Activated T-helper 1 cell treated with anti-CD3 and anti-CD28 coated beads, Interleukin-12 subunit alpha, Interleukin-12 subunit beta, Interleukin-2, Interleukin-4 antibody, amounts not matched to agents 30 ng/mL and 10 ng/mL and 1 ng/mL, durations not matched to agents 14 hours and 24 hours and 36 hours (primary cell): ENCODE measurements at regions not wholly inside any gene's neighbourhood (a gene's known extent, or its start where the extent isn't known, plus 50 kb on each side); places are given as distances from the start of the nearest gene placed in this dataset.

Source experiments
- DNase-seq: peaks from one replicate; pipeline ENCODE4 v3.0.0; 2021; ENCODE audit warnings: low spot score
- H3K27ac Mint-ChIP-seq: one replicate; pipeline ENCODE4 v1.8.0; 2021; ENCODE audit warnings: mild to moderate bottlenecking, mixed read lengths
- H3K27me3 Mint-ChIP-seq: one replicate; pipeline ENCODE4 v1.8.0; 2022; ENCODE audit warnings: mild to moderate bottlenecking, moderate library complexity, mixed read lengths; ENCODE audit not compliant: insufficient read depth
- H3K36me3 Mint-ChIP-seq: one replicate; pipeline ENCODE4 v1.8.0; 2021; ENCODE audit warnings: low read depth, mixed read lengths
- H3K4me1 Mint-ChIP-seq: one replicate; pipeline ENCODE4 v1.8.0; 2021; ENCODE audit warnings: low read depth, mixed read lengths
- H3K4me3 Mint-ChIP-seq: one replicate; pipeline ENCODE4 v1.8.0; 2021; ENCODE audit warnings: mild to moderate bottlenecking, moderate library complexity, mixed read lengths
- H3K9me3 Mint-ChIP-seq: one replicate; pipeline ENCODE4 v1.8.0; 2021; ENCODE audit warnings: mixed read lengths
- intact Hi-C: fragments of 100-400 bp; cut with micrococcal nuclease; formaldehyde crosslinking; loops from one replicate; pipeline ENCODE4 v1.15.1; 2024

- H3K36me3 Mint-ChIP-seq, result no peaks in the 10 kb centered on the region
- no peaks in the 10 kb centered on the region for H3K4me1 Mint-ChIP-seq
- intact Hi-C loops, result no loop called here
- H3K27me3 Mint-ChIP-seq, result no peaks in the 10 kb centered on the region
- H3K9me3 Mint-ChIP-seq, result no peaks in the 10 kb centered on the region
- no peak overlapping the region for H3K4me3 Mint-ChIP-seq
- DNase-seq, result no peak
- H3K27ac Mint-ChIP-seq, result no peak overlapping the region
Measured at GRCh38 chr13:104796581-104796980, 1730.4 kb upstream of the SLC10A2 start.

- Mint-ChIP-seq H3K9me3 (no peaks in the 10 kb centered on the region), H3K27ac (no peak overlapping the region), H3K27me3 (no peaks in the 10 kb centered on the region), H3K36me3 (no peaks in the 10 kb centered on the region), H3K4me1 (no peaks in the 10 kb centered on the region), H3K4me3 (no peak overlapping the region)
- intact Hi-C loops, result no loop called here
- no peak for DNase-seq
Measured at GRCh38 chr13:104785952-104786351, 1719.7 kb upstream of the SLC10A2 start.

GRCh38 chr13:104784891-104785290, 1718.7 kb upstream of the SLC10A2 start:
- intact Hi-C loops, result no loop called here
- Mint-ChIP-seq H3K4me1 (no peaks in the 10 kb centered on the region), H3K27me3 (no peaks in the 10 kb centered on the region), H3K36me3 (no peaks in the 10 kb centered on the region), H3K9me3 (peaks cover 4% of the 10 kb centered on the region), H3K4me3 (no peak overlapping the region), H3K27ac (no peak overlapping the region)
- no peak for DNase-seq

- no peaks in the 10 kb centered on the region for H3K4me1 Mint-ChIP-seq
- no peaks in the 10 kb centered on the region for H3K27me3 Mint-ChIP-seq
- H3K27ac Mint-ChIP-seq, result no peak overlapping the region
- peaks cover 4% of the 10 kb centered on the region for H3K9me3 Mint-ChIP-seq
- H3K4me3 Mint-ChIP-seq, result no peak overlapping the region
- no peak for DNase-seq
- intact Hi-C loops, result no loop called here
- H3K36me3 Mint-ChIP-seq, result no peaks in the 10 kb centered on the region
Measured at GRCh38 chr13:104782741-104783140, 1716.5 kb upstream of the SLC10A2 start.

- Mint-ChIP-seq H3K27ac (no peak overlapping the region), H3K4me1 (no peaks in the 10 kb centered on the region), H3K4me3 (no peak overlapping the region), H3K27me3 (no peaks in the 10 kb centered on the region), H3K36me3 (no peaks in the 10 kb centered on the region), H3K9me3 (peaks cover 4% of the 10 kb centered on the region)
- DNase-seq, result no peak
- intact Hi-C loops, result no loop called here
Measured at GRCh38 chr13:104779311-104779993, 1713.2 kb upstream of the SLC10A2 start.

GRCh38 chr13:104773775-104774174, 1707.6 kb upstream of the SLC10A2 start:
- intact Hi-C loops, result loop anchor here (2.0 to 5.0 kb wide), 2 partner anchors 1714 to 1763 kb away; no protein-coding TSS in a partner anchor
- Mint-ChIP-seq H3K27me3 (no peaks in the 10 kb centered on the region), H3K4me3 (no peak overlapping the region), H3K36me3 (no peaks in the 10 kb centered on the region), H3K27ac (no peak overlapping the region), H3K4me1 (no peaks in the 10 kb centered on the region), H3K9me3 (no peaks in the 10 kb centered on the region)
- no peak for DNase-seq

- DNase-seq, result no peak
- H3K27me3 Mint-ChIP-seq, result no peaks in the 10 kb centered on the region
- no peaks in the 10 kb centered on the region for H3K4me1 Mint-ChIP-seq
- intact Hi-C loops, result no loop called here
- H3K27ac Mint-ChIP-seq, result no peak overlapping the region
- no peaks in the 10 kb centered on the region for H3K36me3 Mint-ChIP-seq
- no peak overlapping the region for H3K4me3 Mint-ChIP-seq
- H3K9me3 Mint-ChIP-seq, result no peaks in the 10 kb centered on the region
Measured at GRCh38 chr13:104769545-104769944, 1703.3 kb upstream of the SLC10A2 start.

GRCh38 chr13:104766319-104766718, 1700.1 kb upstream of the SLC10A2 start:
- Mint-ChIP-seq H3K27ac (no peak overlapping the region), H3K36me3 (no peaks in the 10 kb centered on the region), H3K9me3 (no peaks in the 10 kb centered on the region), H3K4me1 (no peaks in the 10 kb centered on the region), H3K4me3 (no peak overlapping the region), H3K27me3 (no peaks in the 10 kb centered on the region)
- DNase-seq, result no peak
- intact Hi-C loops, result no loop called here

- intact Hi-C loops, result no loop called here
- no peaks in the 10 kb centered on the region for H3K27me3 Mint-ChIP-seq
- no peaks in the 10 kb centered on the region for H3K9me3 Mint-ChIP-seq
- H3K4me1 Mint-ChIP-seq, result no peaks in the 10 kb centered on the region
- no peak overlapping the region for H3K27ac Mint-ChIP-seq
- H3K36me3 Mint-ChIP-seq, result no peaks in the 10 kb centered on the region
- H3K4me3 Mint-ChIP-seq, result no peak overlapping the region
- DNase-seq, result no peak
Measured at GRCh38 chr13:104764600-104764999, 1698.4 kb upstream of the SLC10A2 start.

- Mint-ChIP-seq H3K4me3 (no peak overlapping the region), H3K27me3 (no peaks in the 10 kb centered on the region), H3K9me3 (no peaks in the 10 kb centered on the region), H3K27ac (no peak overlapping the region), H3K4me1 (no peaks in the 10 kb centered on the region), H3K36me3 (no peaks in the 10 kb centered on the region)
- no peak for DNase-seq
- intact Hi-C loops, result no loop called here
Measured at GRCh38 chr13:104759069-104759468, 1692.9 kb upstream of the SLC10A2 start.

- intact Hi-C loops, result no loop called here
- Mint-ChIP-seq H3K27ac (no peak overlapping the region), H3K27me3 (peaks cover 4% of the 10 kb centered on the region), H3K36me3 (no peaks in the 10 kb centered on the region), H3K4me3 (no peak overlapping the region), H3K9me3 (no peaks in the 10 kb centered on the region), H3K4me1 (no peaks in the 10 kb centered on the region)
- DNase-seq, result no peak
Measured at GRCh38 chr13:104757712-104758111, 1691.5 kb upstream of the SLC10A2 start.

GRCh38 chr13:104750377-104750776, 1684.2 kb upstream of the SLC10A2 start:
- no peaks in the 10 kb centered on the region for H3K4me1 Mint-ChIP-seq
- intact Hi-C loops, result no loop called here
- peaks cover 4% of the 10 kb centered on the region for H3K27me3 Mint-ChIP-seq
- no peaks in the 10 kb centered on the region for H3K36me3 Mint-ChIP-seq
- DNase-seq, result no peak
- H3K9me3 Mint-ChIP-seq, result no peaks in the 10 kb centered on the region
- no peak overlapping the region for H3K4me3 Mint-ChIP-seq
- no peak overlapping the region for H3K27ac Mint-ChIP-seq

GRCh38 chr13:104740641-104741222, 1674.5 kb upstream of the SLC10A2 start:
- no peaks in the 10 kb centered on the region for H3K4me1 Mint-ChIP-seq
- H3K27ac Mint-ChIP-seq, result no peak overlapping the region
- no peaks in the 10 kb centered on the region for H3K9me3 Mint-ChIP-seq
- H3K27me3 Mint-ChIP-seq, result no peaks in the 10 kb centered on the region
- H3K4me3 Mint-ChIP-seq, result no peak overlapping the region
- intact Hi-C loops, result no loop called here
- DNase-seq, result no peak
- no peaks in the 10 kb centered on the region for H3K36me3 Mint-ChIP-seq

GRCh38 chr13:104737713-104738112, 1671.5 kb upstream of the SLC10A2 start:
- H3K27ac Mint-ChIP-seq, result no peak overlapping the region

More at GRCh38 chr13:104737713-104738112, 1671.5 kb upstream of the SLC10A2 start:
- H3K27me3 Mint-ChIP-seq, result no peaks in the 10 kb centered on the region
- no peak overlapping the region for H3K4me3 Mint-ChIP-seq
- no peaks in the 10 kb centered on the region for H3K36me3 Mint-ChIP-seq
- intact Hi-C loops, result no loop called here
- no peaks in the 10 kb centered on the region for H3K4me1 Mint-ChIP-seq
- H3K9me3 Mint-ChIP-seq, result no peaks in the 10 kb centered on the region
- no peak for DNase-seq
